Stimulated activated CD8-positive, alpha-beta memory T cell treated with anti-CD3 and anti-CD28 coated beads, Interleukin-7, amount 100 ng/mL, for 4 hours (primary cell): ENCODE measurements at regions not wholly inside any gene's neighbourhood (a gene's known extent, or its start where the extent isn't known, plus 50 kb on each side); places are given as distances from the start of the nearest gene placed in this dataset.

Experiments used
- DNase-seq, 2 donors: peaks; one replicate each; pipeline ENCODE4 v3.0.0-alpha.2; 2020; ENCODE audit warnings: low read depth in 2 of 2

DNA sequence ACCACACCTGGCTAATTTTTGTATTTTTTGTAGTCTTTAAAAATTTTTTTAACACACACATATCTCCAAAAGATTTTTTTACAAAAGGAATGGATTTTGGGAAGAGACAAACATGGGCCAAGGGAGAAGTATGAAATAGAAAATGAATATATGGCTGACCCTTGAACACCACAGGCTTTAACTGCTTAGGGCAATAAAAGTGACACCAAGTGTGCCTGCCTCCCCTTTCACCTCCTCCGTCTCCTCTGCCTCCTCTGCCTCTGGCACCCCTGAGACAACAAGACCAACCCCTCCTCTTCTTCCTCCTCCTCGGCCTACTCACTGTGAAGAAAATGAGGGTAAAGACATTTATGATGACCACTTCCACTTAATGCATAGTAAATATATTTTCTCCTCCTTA is 483.9 kb downstream of the KDM4C start:
- no peak for DNase-seq

- no peak for DNase-seq
These were observed 483.0 kb downstream of the KDM4C start for GRCh38 chr9:7240569-7241311.

DNA sequence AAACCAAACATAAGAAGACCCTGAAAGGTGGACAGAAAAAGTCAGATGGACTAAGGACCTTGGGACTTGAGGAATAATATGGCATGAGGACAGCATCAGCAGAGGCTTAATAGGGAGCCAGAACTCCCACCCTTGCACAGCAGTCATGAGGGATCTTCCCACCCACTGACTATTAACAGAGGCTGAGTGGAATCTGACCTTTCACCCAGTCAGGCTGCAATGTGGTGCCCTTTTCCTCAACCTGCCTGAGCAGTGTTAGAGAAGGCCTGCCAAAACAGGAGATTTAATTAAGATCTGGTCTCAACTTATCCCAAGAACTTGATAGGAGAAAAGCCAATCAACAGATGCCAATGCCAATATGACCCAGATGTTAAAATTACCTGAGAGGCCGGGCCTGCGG is 481.9 kb downstream of the KDM4C start:
- no peak for DNase-seq

DNA sequence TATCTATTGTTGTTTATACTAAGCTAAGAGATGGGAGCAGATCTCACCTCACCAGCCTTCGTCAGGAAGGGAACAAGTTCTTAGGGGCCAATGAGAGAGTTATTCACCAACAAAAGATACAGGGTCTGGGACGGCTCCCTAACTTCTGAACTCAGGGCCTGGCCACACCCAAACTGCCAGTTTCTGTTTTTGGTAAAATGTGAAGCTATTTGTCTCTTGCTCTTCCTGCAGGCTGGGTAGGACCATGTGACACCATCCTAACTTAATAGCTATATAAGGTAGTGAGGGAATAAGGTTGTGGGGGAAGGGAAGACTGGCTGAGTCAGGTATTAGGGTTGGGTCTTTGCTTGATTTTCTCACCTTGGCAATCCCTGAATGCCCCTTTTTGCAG is 480.5 kb downstream of the KDM4C start:
- no peak for DNase-seq

- DNase-seq: no peak
These were observed 479.9 kb downstream of the KDM4C start for GRCh38 chr9:7237473-7238246.

DNA sequence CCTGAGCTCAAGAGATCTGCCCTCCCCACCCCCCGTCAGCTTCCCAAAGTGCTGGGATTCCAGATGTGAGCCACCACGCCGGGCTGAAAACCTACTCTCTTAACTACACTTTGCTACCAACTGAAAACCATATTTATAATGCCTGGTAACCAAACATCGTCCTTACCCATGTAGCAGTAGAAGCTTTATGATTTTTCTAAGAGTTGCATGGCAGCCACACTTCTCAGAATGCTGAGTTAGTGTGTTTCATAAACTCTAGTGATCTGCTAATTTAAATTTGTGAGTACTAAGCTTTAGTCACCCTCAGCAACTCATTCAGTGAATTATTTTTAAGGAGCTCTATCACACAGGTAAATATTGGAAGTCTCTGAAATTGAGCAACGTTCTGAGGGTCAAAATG is 478.4 kb downstream of the KDM4C start:
- DNase-seq: no peak

DNA sequence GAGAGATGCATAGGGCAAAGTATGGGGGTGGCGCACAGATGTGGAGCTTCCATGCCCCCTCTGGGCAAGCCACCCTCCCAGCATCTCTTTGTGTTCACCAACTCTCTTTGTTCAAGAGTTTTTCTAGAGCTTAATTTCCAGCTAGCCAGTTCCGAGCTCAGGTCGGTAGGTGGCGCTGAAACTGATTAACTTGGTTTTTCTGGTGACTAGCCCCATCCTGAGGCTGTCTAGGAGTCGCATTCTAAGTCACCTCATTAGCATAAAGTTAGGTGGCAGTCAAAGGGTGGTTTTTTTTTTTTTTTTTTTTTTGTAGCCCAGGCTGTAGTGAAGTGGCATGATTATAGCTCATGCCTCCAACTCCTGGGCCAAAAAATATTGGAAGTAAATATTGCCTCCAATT is 476.4 kb downstream of the KDM4C start:
- DNase-seq: no peak

DNA sequence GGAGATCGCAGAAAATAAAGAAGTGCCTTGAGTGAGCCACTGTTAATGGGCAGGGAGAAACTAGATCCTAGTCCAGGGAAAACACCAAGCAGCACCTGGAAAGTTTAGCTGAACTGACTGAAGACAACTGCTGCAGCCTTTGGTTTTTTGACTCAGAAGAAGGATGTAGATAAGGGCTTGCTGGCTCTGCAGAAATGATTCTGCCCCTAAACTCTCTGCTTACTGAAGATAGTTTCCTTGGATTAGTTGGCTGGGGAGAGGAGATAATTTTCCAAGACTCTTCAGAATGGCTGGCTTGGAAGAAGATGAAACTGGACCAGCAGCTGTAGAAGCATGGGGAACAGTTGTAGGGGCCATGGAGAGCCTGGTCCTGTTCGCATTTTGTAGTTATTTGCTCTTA is 471.8 kb downstream of the KDM4C start:
- DNase-seq: no peak

DNA sequence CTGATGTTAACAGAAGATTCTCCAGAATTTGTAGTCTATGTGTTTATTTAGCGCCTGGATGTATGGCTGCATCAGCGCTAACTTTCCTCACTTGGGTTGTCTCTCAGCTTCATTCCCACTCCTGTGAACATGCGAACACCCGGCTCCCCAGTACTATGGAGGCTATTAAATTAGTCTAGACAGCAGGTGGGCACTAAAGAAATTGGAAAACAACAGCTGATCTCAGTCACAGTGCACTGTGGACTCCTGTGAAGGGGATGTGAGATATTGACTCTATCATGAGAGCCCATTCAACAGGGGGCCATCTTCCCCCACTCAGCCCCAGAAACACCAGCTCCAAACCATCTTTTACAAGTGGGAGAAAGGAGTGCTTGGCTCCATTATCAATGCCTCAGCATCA is 471.0 kb downstream of the KDM4C start:
- DNase-seq: no peak

- no peak for DNase-seq
These were observed 470.2 kb downstream of the KDM4C start for GRCh38 chr9:7227951-7228350.

- no peak for DNase-seq
These were observed 468.4 kb downstream of the KDM4C start for GRCh38 chr9:7226007-7226640.
